ENCODE measurements at regions not wholly inside any gene's neighbourhood (a gene's known extent, or its start where the extent isn't known, plus 50 kb on each side); places are given as distances from the start of the nearest gene placed in this dataset.

GRCh38 chr14:28323366-28323765, 443.2 kb upstream of the FOXG1 start:
- ChIA-PET POLR2A (no interaction called here), CTCF (no interaction called here)
- TF ChIP-seq FOXA1 (IDR thresholded peaks at IDR 0.05) (no peak), FOXK2 (IDR thresholded peaks at IDR 0.05) (no peak), SUZ12 (IDR thresholded peaks at IDR 0.05) (no peak), HDGF (IDR thresholded peaks at IDR 0.05; ENCODE audit: borderline replicate concordance) (no peak), L3MBTL2 (conservative IDR thresholded peaks at IDR 0.05) (no peak), NFRKB (IDR thresholded peaks at IDR 0.05) (no peak), BHLHE40 (IDR thresholded peaks at IDR 0.05; ENCODE audit: borderline replicate concordance) (no peak), SP1 (IDR thresholded peaks at IDR 0.05) (no peak), ELF4 (IDR thresholded peaks at IDR 0.05) (no peak), CTBP1 (IDR thresholded peaks at IDR 0.05; ENCODE audit: borderline replicate concordance) (no peak), ARNT (IDR thresholded peaks at IDR 0.05) (no peak)
- no peak for DNase-seq (ENCODE audit: extremely low spot score)

GRCh38 chr14:28323951-28324741, 442.4 kb upstream of the FOXG1 start:
- ChIA-PET CTCF (no interaction called here), POLR2A (no interaction called here)
- no peak for TF ChIP-seq ZNF384 (IDR thresholded peaks at IDR 0.05)
- no peak for TF ChIP-seq FOXA1 (IDR thresholded peaks at IDR 0.05)
- TF ChIP-seq ELF4 (IDR thresholded peaks at IDR 0.05), result no peak
- TF ChIP-seq PKNOX1 (IDR thresholded peaks at IDR 0.05), result no peak
- TF ChIP-seq ARNT (IDR thresholded peaks at IDR 0.05), result no peak
- no peak for TF ChIP-seq BHLHE40 (IDR thresholded peaks at IDR 0.05; ENCODE audit: borderline replicate concordance)
- TF ChIP-seq TARDBP (IDR thresholded peaks at IDR 0.05), result no peak
- TF ChIP-seq SP1 (IDR thresholded peaks at IDR 0.05), result no peak
- no peak for TF ChIP-seq LEF1 (IDR thresholded peaks at IDR 0.05; ENCODE audit: borderline replicate concordance)
- TF ChIP-seq FOXK2 (IDR thresholded peaks at IDR 0.05), result no peak
- no peak for TF ChIP-seq SUZ12 (IDR thresholded peaks at IDR 0.05)
- TF ChIP-seq L3MBTL2 (conservative IDR thresholded peaks at IDR 0.05), result no peak
- TF ChIP-seq FOXM1 (IDR thresholded peaks at IDR 0.05; ENCODE audit: borderline replicate concordance), result no peak
- TF ChIP-seq NFRKB (IDR thresholded peaks at IDR 0.05), result no peak
- no peak for TF ChIP-seq HDGF (IDR thresholded peaks at IDR 0.05; ENCODE audit: borderline replicate concordance)
- DNase-seq (ENCODE audit: extremely low spot score), result no peak

- TF ChIP-seq SUZ12 (IDR thresholded peaks at IDR 0.05) (no peak), TARDBP (IDR thresholded peaks at IDR 0.05) (no peak), ARNT (IDR thresholded peaks at IDR 0.05) (no peak), CTBP1 (IDR thresholded peaks at IDR 0.05; ENCODE audit: borderline replicate concordance) (no peak), FOXK2 (IDR thresholded peaks at IDR 0.05) (no peak)
- DNase-seq (ENCODE audit: extremely low spot score), result no peak
- CTCF ChIA-PET, result no interaction called here
- POLR2A ChIA-PET, result no interaction called here
These were observed 425.8 kb upstream of the FOXG1 start for GRCh38 chr14:28340816-28341215.

GRCh38 chr14:28344381-28344780, 422.2 kb upstream of the FOXG1 start:
- ChIA-PET POLR2A (no interaction called here), CTCF (no interaction called here)
- TF ChIP-seq BHLHE40 (IDR thresholded peaks at IDR 0.05; ENCODE audit: borderline replicate concordance), result no peak
- no peak for TF ChIP-seq SUZ12 (IDR thresholded peaks at IDR 0.05)
- no peak for TF ChIP-seq LEF1 (IDR thresholded peaks at IDR 0.05; ENCODE audit: borderline replicate concordance)
- TF ChIP-seq FOXA1 (IDR thresholded peaks at IDR 0.05), result no peak
- no peak for TF ChIP-seq ARNT (IDR thresholded peaks at IDR 0.05)
- TF ChIP-seq NFRKB (IDR thresholded peaks at IDR 0.05), result no peak
- no peak for TF ChIP-seq ZNF384 (IDR thresholded peaks at IDR 0.05)
- TF ChIP-seq L3MBTL2 (conservative IDR thresholded peaks at IDR 0.05), result no peak
- TF ChIP-seq FOXK2 (IDR thresholded peaks at IDR 0.05), result no peak
- no peak for TF ChIP-seq CTBP1 (IDR thresholded peaks at IDR 0.05; ENCODE audit: borderline replicate concordance)
- TF ChIP-seq ELF4 (IDR thresholded peaks at IDR 0.05), result no peak
- no peak for TF ChIP-seq SP1 (IDR thresholded peaks at IDR 0.05)
- TF ChIP-seq PKNOX1 (IDR thresholded peaks at IDR 0.05), result no peak
- TF ChIP-seq HDGF (IDR thresholded peaks at IDR 0.05; ENCODE audit: borderline replicate concordance), result no peak
- DNase-seq (ENCODE audit: extremely low spot score), result no peak

GRCh38 chr14:28348797-28349196, 417.8 kb upstream of the FOXG1 start:
- POLR2A ChIA-PET, result no interaction called here
- CTCF ChIA-PET, result no interaction called here
- no peak for DNase-seq (ENCODE audit: extremely low spot score)
- TF ChIP-seq FOXK2 (IDR thresholded peaks at IDR 0.05) (no peak), NFRKB (IDR thresholded peaks at IDR 0.05) (no peak), SUZ12 (IDR thresholded peaks at IDR 0.05) (no peak), CTBP1 (IDR thresholded peaks at IDR 0.05; ENCODE audit: borderline replicate concordance) (no peak), PKNOX1 (IDR thresholded peaks at IDR 0.05) (no peak)

GRCh38 chr14:28356819-28357218, 409.8 kb upstream of the FOXG1 start:
- DNase-seq (ENCODE audit: extremely low spot score), result no peak
- TF ChIP-seq FOXK2 (IDR thresholded peaks at IDR 0.05) (no peak), ELF4 (IDR thresholded peaks at IDR 0.05) (no peak), SUZ12 (IDR thresholded peaks at IDR 0.05) (no peak), SP1 (IDR thresholded peaks at IDR 0.05) (no peak), NFRKB (IDR thresholded peaks at IDR 0.05) (no peak), PKNOX1 (IDR thresholded peaks at IDR 0.05) (no peak), L3MBTL2 (conservative IDR thresholded peaks at IDR 0.05) (no peak)
- CTCF ChIA-PET, result no interaction called here
- POLR2A ChIA-PET, result no interaction called here

All from HEK293T (cell line).